ENCODE measurements at regions not wholly inside any gene's neighbourhood (a gene's known extent, or its start where the extent isn't known, plus 50 kb on each side); places are given as distances from the start of the nearest gene placed in this dataset.

DNA sequence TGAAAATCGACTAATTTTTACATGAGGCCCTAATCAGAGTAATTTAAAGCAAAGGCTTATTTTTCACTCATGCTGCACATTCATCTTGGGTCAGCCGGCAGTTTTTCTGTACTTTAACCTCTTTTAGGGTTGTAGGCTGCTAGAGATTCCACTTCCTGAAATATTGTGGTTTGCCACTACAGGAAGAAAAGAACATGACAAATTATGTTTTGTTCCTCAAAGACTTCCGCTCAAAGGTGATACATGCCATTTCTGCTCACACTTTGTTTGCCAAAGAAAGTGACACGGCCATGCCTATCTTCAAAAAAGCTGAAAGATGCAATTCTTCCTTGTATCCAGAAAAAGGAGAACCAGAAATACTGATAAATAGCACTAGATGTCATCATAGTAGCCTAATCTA is 183.4 kb upstream of the PPFIA2 start:
- TF ChIP-seq, protein P1, sequence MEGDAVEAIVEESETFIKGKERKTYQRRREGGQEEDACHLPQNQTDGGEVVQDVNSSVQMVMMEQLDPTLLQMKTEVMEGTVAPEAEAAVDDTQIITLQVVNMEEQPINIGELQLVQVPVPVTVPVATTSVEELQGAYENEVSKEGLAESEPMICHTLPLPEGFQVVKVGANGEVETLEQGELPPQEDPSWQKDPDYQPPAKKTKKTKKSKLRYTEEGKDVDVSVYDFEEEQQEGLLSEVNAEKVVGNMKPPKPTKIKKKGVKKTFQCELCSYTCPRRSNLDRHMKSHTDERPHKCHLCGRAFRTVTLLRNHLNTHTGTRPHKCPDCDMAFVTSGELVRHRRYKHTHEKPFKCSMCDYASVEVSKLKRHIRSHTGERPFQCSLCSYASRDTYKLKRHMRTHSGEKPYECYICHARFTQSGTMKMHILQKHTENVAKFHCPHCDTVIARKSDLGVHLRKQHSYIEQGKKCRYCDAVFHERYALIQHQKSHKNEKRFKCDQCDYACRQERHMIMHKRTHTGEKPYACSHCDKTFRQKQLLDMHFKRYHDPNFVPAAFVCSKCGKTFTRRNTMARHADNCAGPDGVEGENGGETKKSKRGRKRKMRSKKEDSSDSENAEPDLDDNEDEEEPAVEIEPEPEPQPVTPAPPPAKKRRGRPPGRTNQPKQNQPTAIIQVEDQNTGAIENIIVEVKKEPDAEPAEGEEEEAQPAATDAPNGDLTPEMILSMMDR (IDR thresholded peaks at IDR 0.05) = no peak
- no peak for TF ChIP-seq POLR2A (IDR thresholded peaks at IDR 0.05)
